ENCODE measurements at regions not wholly inside any gene's neighbourhood (a gene's known extent, or its start where the extent isn't known, plus 50 kb on each side); places are given as distances from the start of the nearest gene placed in this dataset.
"Not testable (repeated sequence)": the region's sequence is repeated elsewhere in the genome, so short reads cannot be mapped to it uniquely, and the experiment has no call there.

- DNase-seq (ENCODE audit: insufficient read length, low spot score) (no peak), FAIRE-seq (no peak)
- TF ChIP-seq CTCF (IDR thresholded peaks at IDR 0.05; ENCODE audit: insufficient read depth, missing control alignments) = no peak
Measured at GRCh38 chr5:174573221-174573994, 151.0 kb upstream of the MSX2 start.

DNA sequence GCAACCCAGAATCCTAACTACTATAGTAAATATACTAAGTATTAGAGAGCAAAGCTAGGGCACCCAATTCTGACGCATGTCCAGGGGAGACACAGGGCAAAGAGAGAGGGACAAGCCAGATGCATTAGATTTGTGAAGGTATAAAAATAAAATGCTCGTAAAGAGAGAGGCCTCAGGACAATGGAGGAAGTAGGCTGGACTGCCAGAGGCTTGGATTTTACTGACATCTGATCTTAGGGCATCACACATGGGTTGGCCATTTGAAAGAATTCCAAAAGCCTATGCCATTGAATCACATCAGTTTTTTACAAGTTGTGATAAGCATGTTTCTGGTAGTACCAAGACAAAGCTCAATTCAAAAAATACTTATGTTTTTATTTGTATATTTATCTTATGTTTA lies 149.3 kb upstream of the MSX2 start:
- TF ChIP-seq CTCF (IDR thresholded peaks at IDR 0.05; ENCODE audit: insufficient read depth, missing control alignments) = no peak
- DNase-seq (ENCODE audit: insufficient read length, low spot score) (no peak), FAIRE-seq (no peak)

- DNase-seq (ENCODE audit: insufficient read length, low spot score) (no peak), FAIRE-seq (no peak)
- TF ChIP-seq CTCF (IDR thresholded peaks at IDR 0.05; ENCODE audit: insufficient read depth, missing control alignments) = no peak
Measured at GRCh38 chr5:174576042-174576441, 148.3 kb upstream of the MSX2 start.

DNA sequence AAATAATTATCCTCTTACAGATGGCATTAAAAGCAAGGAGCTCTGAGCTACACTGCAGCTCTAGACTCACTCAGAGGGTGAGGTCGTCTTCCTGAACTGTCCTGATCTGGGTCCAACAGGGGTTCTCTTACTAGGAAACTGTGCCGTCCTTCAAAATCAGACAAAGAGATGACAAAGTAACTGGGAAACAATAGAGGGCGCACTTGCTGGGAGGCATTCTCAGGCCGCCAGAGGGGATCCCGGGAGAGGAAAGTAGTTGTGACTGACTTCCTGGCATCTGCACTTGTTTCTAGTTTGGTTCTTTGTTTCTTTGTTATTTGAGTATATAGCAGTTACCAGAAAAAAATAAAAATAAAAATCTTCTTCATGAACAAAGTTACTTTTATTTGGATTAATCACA lies 142.9 kb upstream of the MSX2 start:
- TF ChIP-seq CTCF (IDR thresholded peaks at IDR 0.05; ENCODE audit: insufficient read depth, missing control alignments) = peak; percentile 68
- DNase-seq (ENCODE audit: insufficient read length, low spot score) (no peak), FAIRE-seq (no peak)

DNA sequence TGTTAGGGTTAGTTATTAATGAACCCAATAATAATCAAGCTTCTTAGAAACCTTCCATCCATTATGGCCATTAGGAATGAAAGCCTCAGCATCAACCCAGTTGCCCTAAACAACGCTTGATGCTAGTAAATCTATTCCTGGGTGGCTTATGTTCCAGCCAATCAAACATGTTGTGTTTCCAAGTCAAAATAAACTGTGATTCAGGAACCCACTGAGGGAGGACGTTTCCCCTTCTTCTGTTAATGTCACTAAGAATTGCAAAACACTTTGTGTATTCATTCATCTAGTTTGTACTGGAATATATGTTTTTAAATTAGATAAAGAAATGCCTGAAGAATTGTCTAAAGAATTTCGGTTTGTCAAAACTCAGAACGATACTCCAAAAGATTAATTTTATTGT lies 142.5 kb upstream of the MSX2 start:
- no peak for DNase-seq (ENCODE audit: insufficient read length, low spot score)
- no peak for FAIRE-seq
- no peak for TF ChIP-seq CTCF (IDR thresholded peaks at IDR 0.05; ENCODE audit: insufficient read depth, missing control alignments)

- FAIRE-seq (no peak), DNase-seq (ENCODE audit: insufficient read length, low spot score) (no peak)
- no peak for TF ChIP-seq CTCF (IDR thresholded peaks at IDR 0.05; ENCODE audit: insufficient read depth, missing control alignments)
Measured at GRCh38 chr5:174583071-174583470, 141.3 kb upstream of the MSX2 start.

DNA sequence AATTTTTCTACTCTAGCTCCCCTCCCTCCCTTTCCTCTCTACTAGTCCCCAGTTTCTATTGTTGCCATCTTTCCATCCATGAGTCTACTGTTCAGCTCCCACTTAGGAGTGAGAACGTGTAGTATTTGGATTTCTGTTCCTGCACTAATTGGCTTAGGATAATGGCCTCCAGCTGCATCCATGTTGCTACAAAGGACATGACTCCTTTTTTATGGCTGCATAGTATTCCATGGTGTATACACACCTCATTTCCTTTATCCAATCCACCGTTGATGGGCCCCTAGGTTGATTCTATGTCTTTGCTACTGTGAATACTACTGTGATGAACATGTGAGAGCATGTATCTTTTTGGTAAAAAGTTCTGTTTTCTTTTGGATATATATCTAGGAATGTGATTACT lies 138.9 kb upstream of the MSX2 start:
- no peak for TF ChIP-seq CTCF (IDR thresholded peaks at IDR 0.05; ENCODE audit: insufficient read depth, missing control alignments)
- DNase-seq (ENCODE audit: insufficient read length, low spot score) (no peak), FAIRE-seq (no peak)

GRCh38 chr5:174586163-174586562 lies 138.2 kb upstream of the MSX2 start:
- DNase-seq (ENCODE audit: insufficient read length, low spot score); FAIRE-seq: not testable (repeated sequence)

Measured in D721Med (cell line).